ENCODE measurements at regions not wholly inside any gene's neighbourhood (a gene's known extent, or its start where the extent isn't known, plus 50 kb on each side); places are given as distances from the start of the nearest gene placed in this dataset.

DNA sequence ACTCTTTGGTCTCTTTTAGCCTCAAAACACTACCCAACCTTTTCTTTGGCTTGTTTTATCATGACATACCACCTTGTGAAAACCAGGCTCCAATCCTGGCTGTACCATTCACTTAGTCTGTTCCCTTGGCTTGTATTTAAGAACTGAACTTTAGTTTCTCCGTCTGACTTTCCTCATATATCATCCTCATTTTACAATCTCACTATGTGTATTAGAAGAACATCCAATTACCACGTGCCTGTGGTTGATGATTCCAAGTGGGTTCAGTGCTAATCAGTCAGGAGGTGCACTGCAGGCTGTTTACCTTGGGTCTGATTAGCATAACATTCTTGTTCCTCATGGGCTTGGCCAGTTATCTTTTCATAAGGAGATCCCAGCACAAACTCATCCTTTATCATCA, 144.8 kb upstream of the KLF14 start:
- DNase-seq (ENCODE audit: low read depth in 1 of 2, low spot score in 1 of 2), result no peak

- no peak for DNase-seq (ENCODE audit: low read depth in 1 of 2, low spot score in 1 of 2)
Measured at GRCh38 chr7:130879191-130879590, 145.2 kb upstream of the KLF14 start.

DNA sequence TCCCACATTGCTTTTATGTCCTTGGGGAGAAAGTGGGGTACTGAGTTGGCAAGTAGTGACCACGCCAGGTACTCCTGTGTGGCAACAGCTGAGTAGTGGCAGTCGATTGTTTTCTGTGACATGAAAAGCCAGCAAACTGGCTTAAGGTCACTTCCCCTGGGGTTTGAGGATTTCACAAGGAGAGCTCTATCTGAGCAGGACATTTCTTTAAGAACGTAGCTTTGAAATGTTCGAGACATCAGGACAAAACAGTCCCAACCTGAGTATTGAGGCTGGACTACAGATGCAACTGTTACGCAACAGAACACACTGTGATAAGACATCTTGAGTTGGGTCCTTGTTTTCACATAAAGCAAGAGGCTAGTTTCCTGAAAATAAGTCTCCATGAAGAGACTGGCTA, 146.7 kb upstream of the KLF14 start:
- no peak for DNase-seq (ENCODE audit: low read depth in 1 of 2, low spot score in 1 of 2)

- DNase-seq (ENCODE audit: low read depth in 1 of 2, low spot score in 1 of 2), result no peak
Measured at GRCh38 chr7:130881091-130881798, 147.2 kb upstream of the KLF14 start.

GRCh38 chr7:130881799-130882141, 147.8 kb upstream of the KLF14 start:
- DNase-seq (ENCODE audit: low read depth in 1 of 2, low spot score in 1 of 2), result no peak

- DNase-seq (ENCODE audit: low read depth in 1 of 2, low spot score in 1 of 2), result no peak
Measured at GRCh38 chr7:130882396-130882795, 148.4 kb upstream of the KLF14 start.

- no peak for DNase-seq (ENCODE audit: low read depth in 1 of 2, low spot score in 1 of 2)
Measured at GRCh38 chr7:130883928-130884327, 149.9 kb upstream of the KLF14 start.

DNA sequence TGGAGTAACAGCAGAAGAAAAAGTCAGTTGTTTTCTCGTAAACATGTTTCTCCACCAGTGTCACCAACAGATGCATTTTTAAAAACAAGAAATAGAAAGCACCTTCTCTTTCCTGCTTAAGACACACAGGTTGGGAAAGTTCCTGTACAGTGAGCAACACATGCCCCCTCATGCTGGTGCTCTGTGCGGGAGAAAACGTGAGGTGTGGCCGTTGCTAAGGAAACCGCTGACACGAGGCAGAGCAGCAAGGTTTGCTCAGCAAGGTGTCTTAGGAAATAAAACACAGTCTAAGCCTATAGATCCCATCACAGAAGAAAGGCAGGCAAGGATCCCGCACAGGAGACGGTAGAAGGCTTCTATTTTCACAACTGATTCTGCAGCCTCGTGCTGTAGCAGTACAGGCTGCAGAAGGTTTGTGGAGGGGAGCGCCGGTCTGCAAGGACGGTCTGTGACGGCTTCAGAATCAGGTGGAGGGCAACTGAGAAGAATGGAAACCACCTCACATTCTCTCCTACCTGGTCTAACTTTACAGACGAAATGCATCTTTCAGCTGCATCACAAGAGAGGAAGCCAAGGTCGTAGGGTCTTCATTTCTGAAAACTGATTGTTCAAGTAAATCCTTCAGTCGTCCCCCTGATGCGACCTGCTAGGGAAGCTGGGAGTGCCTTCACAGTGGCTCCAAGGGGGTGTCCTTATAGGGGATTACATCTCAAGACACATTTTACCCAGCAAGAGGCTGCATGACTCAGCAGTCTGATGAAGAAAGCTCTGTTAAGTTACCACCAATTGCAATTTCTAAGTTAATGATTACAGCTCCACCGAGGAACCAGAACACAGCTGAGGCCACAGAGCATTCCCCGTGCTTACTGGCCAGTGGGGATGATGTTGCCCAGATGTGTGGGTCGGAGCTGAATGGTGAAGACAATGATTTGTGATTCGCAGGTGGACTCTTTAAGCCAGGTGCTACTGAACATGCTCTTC, 150.7 kb upstream of the KLF14 start:
- no peak for DNase-seq (ENCODE audit: low read depth in 1 of 2, low spot score in 1 of 2)

DNA sequence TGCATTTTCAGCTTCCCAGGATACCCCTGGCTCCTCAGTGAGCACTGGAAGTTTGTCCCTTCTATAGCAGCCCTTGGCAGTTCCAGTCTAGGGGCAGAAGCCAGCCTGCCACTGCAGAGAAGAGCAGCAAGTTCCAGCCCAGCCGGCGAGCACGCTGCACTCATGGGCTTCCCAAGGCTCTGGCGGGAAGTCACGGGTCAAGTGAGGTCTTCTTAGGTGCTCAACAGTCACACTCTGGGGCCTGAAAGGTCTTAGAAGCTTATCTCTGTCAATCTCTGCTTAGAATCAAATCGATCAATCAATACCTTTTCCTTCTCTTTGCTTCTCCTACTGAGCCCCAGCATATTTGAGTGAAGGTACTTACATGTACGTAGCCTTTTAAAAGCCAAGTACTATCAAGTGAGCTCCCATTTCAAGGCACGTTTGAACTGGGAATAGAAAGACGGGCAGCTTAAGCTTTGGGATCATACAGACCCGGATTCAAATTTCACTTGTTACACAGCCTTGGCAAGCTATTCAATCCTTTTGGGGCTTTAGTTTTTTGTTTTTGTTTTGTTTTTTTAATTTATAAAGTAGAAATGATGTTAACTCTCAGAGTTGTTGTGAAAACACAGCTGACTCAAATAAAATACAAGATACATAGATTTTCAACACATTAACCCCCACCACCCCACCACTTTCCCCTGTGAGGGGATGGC, 152.6 kb upstream of the KLF14 start:
- DNase-seq (ENCODE audit: low read depth in 1 of 2, low spot score in 1 of 2), result no peak

- DNase-seq (ENCODE audit: low read depth in 1 of 2, low spot score in 1 of 2), result no peak
Measured at GRCh38 chr7:130887182-130887956, 153.4 kb upstream of the KLF14 start.

GRCh38 chr7:130887957-130888371, 154.0 kb upstream of the KLF14 start:
- DNase-seq (ENCODE audit: low read depth in 1 of 2, low spot score in 1 of 2), result no peak

DNA sequence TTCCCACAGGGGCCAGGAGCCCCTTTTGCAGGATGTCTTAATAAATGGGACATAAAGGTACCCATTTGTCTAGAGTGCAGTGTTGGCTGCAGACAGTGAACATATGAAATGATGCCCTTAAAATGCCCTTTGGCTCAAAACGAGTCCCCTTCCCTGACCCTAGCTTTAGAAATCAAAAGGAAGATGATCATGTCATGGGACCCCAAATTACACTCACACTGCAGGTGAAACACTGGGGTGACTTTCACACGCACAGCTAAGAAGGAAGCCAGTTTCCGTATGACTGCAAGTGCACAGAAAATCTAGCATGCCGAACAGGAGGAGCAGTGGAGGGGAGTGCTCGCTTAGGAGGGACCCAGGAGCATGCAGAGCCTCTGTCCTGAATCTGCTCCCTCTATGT, 154.5 kb upstream of the KLF14 start:
- DNase-seq (ENCODE audit: low read depth in 1 of 2, low spot score in 1 of 2), result no peak

- no peak for DNase-seq (ENCODE audit: low read depth in 1 of 2, low spot score in 1 of 2)
Measured at GRCh38 chr7:130890176-130891020, 156.4 kb upstream of the KLF14 start.

GRCh38 chr7:130891254-130892094, 157.5 kb upstream of the KLF14 start:
- DNase-seq (ENCODE audit: low read depth in 1 of 2, low spot score in 1 of 2), result no peak

DNA sequence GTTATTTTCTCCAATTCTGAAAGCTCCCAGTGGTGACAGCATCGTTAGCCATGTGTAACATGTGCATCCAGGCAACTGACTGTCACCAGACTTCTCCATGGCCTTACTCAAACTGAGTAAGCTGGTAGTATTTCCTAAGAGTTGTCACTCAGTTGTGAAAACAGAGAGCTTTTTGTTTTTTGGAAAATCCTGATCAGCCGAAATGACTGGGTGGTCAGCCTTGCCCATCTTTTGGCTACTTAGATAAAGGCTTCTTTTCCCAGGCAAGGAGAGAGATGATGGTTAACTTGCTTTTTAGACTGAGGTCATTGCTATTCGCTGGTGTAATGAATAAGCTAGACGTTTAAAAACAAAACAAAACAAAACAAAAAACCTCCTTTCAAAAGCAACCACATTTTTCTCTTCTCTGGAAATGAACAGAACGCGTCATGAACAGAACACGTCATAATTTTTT, 159.5 kb upstream of the KLF14 start:
- no peak for DNase-seq (ENCODE audit: low read depth in 1 of 2, low spot score in 1 of 2)

GRCh38 chr7:130894146-130894908, 160.3 kb upstream of the KLF14 start:
- no peak for DNase-seq (ENCODE audit: low read depth in 1 of 2, low spot score in 1 of 2)

DNA sequence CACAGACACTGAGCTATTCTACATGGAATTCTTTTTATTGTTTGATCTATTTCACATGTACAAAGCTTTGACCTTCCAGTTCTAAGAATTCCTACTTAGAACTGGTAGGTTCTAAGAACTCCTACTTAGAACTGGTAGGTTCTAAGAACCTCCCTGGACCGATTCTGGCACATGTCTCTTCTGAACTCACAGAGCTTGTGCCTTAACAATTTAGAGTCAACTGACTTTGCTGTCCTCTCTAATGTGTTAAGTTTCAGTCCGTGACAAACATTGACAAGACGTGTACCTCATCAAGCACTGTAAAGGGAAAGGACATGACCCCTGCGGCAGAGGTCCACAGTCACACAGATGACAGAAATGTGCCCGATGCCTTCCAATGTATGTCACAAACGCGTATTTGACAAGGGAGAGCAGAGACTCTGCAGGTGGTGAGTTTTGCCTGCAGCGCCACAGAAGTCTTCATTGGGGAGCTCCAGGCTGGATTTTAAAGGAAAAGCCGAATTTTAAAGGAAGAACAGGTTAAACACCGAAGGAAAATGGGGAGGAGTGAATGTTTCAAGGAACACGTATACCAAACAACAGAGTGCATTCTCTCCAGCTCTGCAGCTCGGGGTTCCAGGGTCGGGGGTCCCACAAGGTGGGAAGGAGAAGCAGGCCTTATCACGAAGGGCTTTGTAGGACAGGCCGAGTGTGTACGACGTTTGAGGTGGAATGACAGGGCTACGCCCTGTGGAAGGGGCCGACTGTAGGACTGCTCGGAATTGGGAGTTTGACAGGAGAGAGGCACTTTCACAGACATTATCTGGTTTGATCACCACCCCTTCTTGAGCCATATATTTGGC, 161.1 kb upstream of the KLF14 start:
- no peak for DNase-seq (ENCODE audit: low read depth in 1 of 2, low spot score in 1 of 2)

Measured in activated CD4-positive, alpha-beta T cell treated with anti-CD3 and anti-CD28 coated beads, Interleukin-2, amount 50 U/mL, for 24 hours (primary cell).